Endothelial cell (in vitro differentiated cells): ENCODE measurements at regions not wholly inside any gene's neighbourhood (a gene's known extent, or its start where the extent isn't known, plus 50 kb on each side); places are given as distances from the start of the nearest gene placed in this dataset.

Experiments used
- DNase-seq: peaks from one replicate; pipeline ENCODE4 v3.0.0; 2021; ENCODE audit warnings: low spot score
- H3K27ac Mint-ChIP-seq: one replicate; pipeline ENCODE4 v1.8.0; 2021; ENCODE audit warnings: mixed read lengths, inconsistent platforms; ENCODE audit not compliant: unreplicated experiment
- H3K27me3 Mint-ChIP-seq: one replicate; pipeline ENCODE4 v1.8.0; 2021; ENCODE audit warnings: mild to moderate bottlenecking, moderate library complexity, mixed read lengths, inconsistent platforms; ENCODE audit not compliant: unreplicated experiment
- H3K36me3 Mint-ChIP-seq: one replicate; pipeline ENCODE4 v1.8.0; 2021; ENCODE audit warnings: mild to moderate bottlenecking, low read depth, mixed read lengths, inconsistent platforms; ENCODE audit not compliant: unreplicated experiment
- H3K4me1 Mint-ChIP-seq: one replicate; pipeline ENCODE4 v1.8.0; 2021; ENCODE audit warnings: mild to moderate bottlenecking, mixed read lengths, inconsistent platforms; ENCODE audit not compliant: unreplicated experiment
- H3K4me3 Mint-ChIP-seq: one replicate; pipeline ENCODE4 v1.8.0; 2021; ENCODE audit warnings: mild to moderate bottlenecking, mixed read lengths, inconsistent platforms; ENCODE audit not compliant: unreplicated experiment
- H3K9me3 Mint-ChIP-seq: one replicate; pipeline ENCODE4 v1.8.0; 2021; ENCODE audit warnings: mixed read lengths, inconsistent platforms; ENCODE audit not compliant: unreplicated experiment
- CTCF ChIP-seq: fragments of 200-600 bp; sonication (generic); IDR thresholded peaks from one replicate; pipeline ENCODE4 v1.5.0; 2021; ENCODE audit warnings: antibody characterized with exemption; ENCODE audit not compliant: unreplicated experiment

- no peaks in the 10 kb centered on the region for H3K9me3 Mint-ChIP-seq
- no peaks in the 10 kb centered on the region for H3K27me3 Mint-ChIP-seq
- no peak for DNase-seq
- TF ChIP-seq CTCF: no peak
- no peaks in the 10 kb centered on the region for H3K36me3 Mint-ChIP-seq
- H3K4me3 Mint-ChIP-seq: no peak overlapping the region
- H3K4me1 Mint-ChIP-seq: no peaks in the 10 kb centered on the region
- no peak overlapping the region for H3K27ac Mint-ChIP-seq
Measured at GRCh38 chr6:92752114-92752513, 667.2 kb downstream of the EPHA7 start.

GRCh38 chr6:92748131-92748530 lies 671.2 kb downstream of the EPHA7 start:
- Mint-ChIP-seq H3K9me3 (no peaks in the 10 kb centered on the region), H3K27me3 (no peaks in the 10 kb centered on the region), H3K4me3 (no peak overlapping the region), H3K4me1 (no peaks in the 10 kb centered on the region), H3K27ac (no peak overlapping the region), H3K36me3 (no peaks in the 10 kb centered on the region)
- TF ChIP-seq CTCF: no peak
- no peak for DNase-seq

GRCh38 chr6:92737983-92738382 lies 681.4 kb downstream of the EPHA7 start:
- Mint-ChIP-seq H3K4me3 (no peak overlapping the region), H3K4me1 (no peaks in the 10 kb centered on the region), H3K36me3 (peaks cover 6% of the 10 kb centered on the region), H3K9me3 (no peaks in the 10 kb centered on the region), H3K27ac (no peak overlapping the region), H3K27me3 (peaks cover 3% of the 10 kb centered on the region)
- no peak for DNase-seq
- no peak for TF ChIP-seq CTCF

GRCh38 chr6:92723390-92723931 lies 695.9 kb downstream of the EPHA7 start:
- no peak overlapping the region for H3K27ac Mint-ChIP-seq
- DNase-seq: no peak
- TF ChIP-seq CTCF: no peak
- no peaks in the 10 kb centered on the region for H3K36me3 Mint-ChIP-seq
- no peak overlapping the region for H3K4me3 Mint-ChIP-seq
- peaks cover 2% of the 10 kb centered on the region for H3K27me3 Mint-ChIP-seq
- no peaks in the 10 kb centered on the region for H3K4me1 Mint-ChIP-seq
- H3K9me3 Mint-ChIP-seq: no peaks in the 10 kb centered on the region

- Mint-ChIP-seq H3K4me3 (no peak overlapping the region), H3K27ac (no peak overlapping the region), H3K36me3 (no peaks in the 10 kb centered on the region), H3K27me3 (peaks cover 2% of the 10 kb centered on the region), H3K9me3 (no peaks in the 10 kb centered on the region), H3K4me1 (peaks cover 4% of the 10 kb centered on the region)
- no peak for TF ChIP-seq CTCF
- no peak for DNase-seq
Measured at GRCh38 chr6:92719773-92720172, 699.6 kb downstream of the EPHA7 start.
